Type B pancreatic cell (in vitro differentiated cells): ENCODE measurements at regions not wholly inside any gene's neighbourhood (a gene's known extent, or its start where the extent isn't known, plus 50 kb on each side); places are given as distances from the start of the nearest gene placed in this dataset.

ENCODE experiments used
- DNase-seq: peaks from one replicate; pipeline ENCODE4 v3.0.0; 2021; ENCODE audit warnings: mixed read lengths; ENCODE audit not compliant: unreplicated experiment; ENCODE audit errors: extremely low spot score
- H3K27ac Mint-ChIP-seq: 2 replicates; pipeline ENCODE4 v1.8.0; 2021; ENCODE audit warnings: mild to moderate bottlenecking, mixed read lengths
- H3K27me3 Mint-ChIP-seq: 2 replicates; pipeline ENCODE4 v1.8.0; 2021; ENCODE audit warnings: mixed read lengths
- H3K36me3 Mint-ChIP-seq: 2 replicates; pipeline ENCODE4 v1.8.0; 2021; ENCODE audit warnings: mixed read lengths
- H3K4me1 Mint-ChIP-seq: one replicate; pipeline ENCODE4 v1.8.0; 2021; ENCODE audit warnings: mixed read lengths; ENCODE audit not compliant: unreplicated experiment
- H3K4me3 Mint-ChIP-seq: 2 replicates; pipeline ENCODE4 v1.8.0; 2021; ENCODE audit warnings: mild to moderate bottlenecking, mixed read lengths
- H3K9me3 Mint-ChIP-seq: 2 replicates; pipeline ENCODE4 v1.8.0; 2021; ENCODE audit warnings: mixed read lengths
- CTCF ChIP-seq: fragments of 200-600 bp; sonication (generic); conservative IDR thresholded peaks from 2 replicates; pipeline ENCODE4 v1.5.0; 2021; ENCODE audit warnings: antibody characterized with exemption, mild to moderate bottlenecking

DNA sequence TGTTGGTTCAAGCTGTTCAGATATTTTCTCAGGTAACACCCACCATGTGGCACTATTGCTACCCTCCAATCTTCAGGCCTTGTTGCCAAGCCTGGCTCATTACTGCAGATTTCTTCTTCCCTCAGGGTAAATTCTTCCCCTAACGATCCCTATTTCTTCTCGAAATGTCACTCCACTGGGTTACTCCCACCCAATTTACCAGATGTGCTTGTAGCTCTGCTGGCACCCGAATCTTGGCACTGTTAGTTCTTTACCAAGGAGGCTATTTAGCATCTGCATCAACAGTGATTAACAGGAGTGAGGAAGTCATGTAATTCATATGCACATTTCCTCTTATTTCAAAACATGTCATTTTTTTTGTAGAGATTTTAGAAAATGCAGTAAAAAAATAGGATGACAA, 217.1 kb upstream of the CYRIA start:
- H3K36me3 Mint-ChIP-seq = no peaks in the 10 kb centered on the region
- H3K27ac Mint-ChIP-seq = no peak overlapping the region
- H3K9me3 Mint-ChIP-seq = no peaks in the 10 kb centered on the region
- no peak for DNase-seq
- H3K27me3 Mint-ChIP-seq = no peaks in the 10 kb centered on the region
- H3K4me3 Mint-ChIP-seq = no peak overlapping the region
- TF ChIP-seq CTCF = no peak
- no peaks in the 10 kb centered on the region for H3K4me1 Mint-ChIP-seq

- H3K27me3 Mint-ChIP-seq = no peaks in the 10 kb centered on the region
Observed at GRCh38 chr2:16881122-16881521, 215.5 kb upstream of the CYRIA start.

GRCh38 chr2:16871411-16871810, 205.8 kb upstream of the CYRIA start:
- H3K9me3 Mint-ChIP-seq = no peaks in the 10 kb centered on the region
- no peaks in the 10 kb centered on the region for H3K36me3 Mint-ChIP-seq
- no peak for TF ChIP-seq CTCF
- H3K27ac Mint-ChIP-seq = no peak overlapping the region
- H3K4me3 Mint-ChIP-seq = no peak overlapping the region
- DNase-seq = no peak
- no peaks in the 10 kb centered on the region for H3K27me3 Mint-ChIP-seq
- peaks cover 3% of the 10 kb centered on the region for H3K4me1 Mint-ChIP-seq

More at GRCh38 chr2:16881122-16881521, 215.5 kb upstream of the CYRIA start:
- no peak for TF ChIP-seq CTCF
- Mint-ChIP-seq H3K9me3 (no peaks in the 10 kb centered on the region), H3K36me3 (no peaks in the 10 kb centered on the region), H3K27ac (no peak overlapping the region), H3K4me1 (no peaks in the 10 kb centered on the region), H3K4me3 (no peak overlapping the region)
- DNase-seq = no peak

DNA sequence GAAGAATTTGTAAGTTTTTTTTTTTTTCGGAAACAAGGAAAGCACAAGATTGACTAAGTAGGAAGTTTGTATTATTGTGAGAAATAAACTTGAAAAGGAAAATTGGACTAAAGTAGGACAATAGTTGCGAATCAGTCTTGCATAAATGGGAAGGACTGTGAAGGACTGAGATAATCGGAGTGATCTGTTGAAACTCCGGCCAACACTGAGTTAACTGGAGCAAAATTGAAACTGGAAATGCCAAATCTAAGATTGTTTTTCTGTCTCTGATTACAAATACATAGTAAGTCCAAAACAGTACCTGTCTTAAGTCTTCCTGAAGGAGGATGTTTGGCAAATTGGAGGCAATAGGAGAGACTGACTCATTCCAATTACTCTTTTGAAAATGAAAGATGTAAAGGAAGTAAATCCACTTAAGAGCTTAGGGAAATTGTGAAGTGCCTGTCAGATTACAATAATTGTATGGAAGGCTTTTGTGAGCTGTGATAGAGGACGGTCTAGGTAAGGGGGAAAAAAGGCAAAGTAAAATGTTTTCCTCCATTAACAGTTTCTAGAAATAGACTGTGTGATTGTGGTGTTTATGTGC, 204.9 kb upstream of the CYRIA start:
- Mint-ChIP-seq H3K9me3 (no peaks in the 10 kb centered on the region), H3K4me1 (peaks cover 3% of the 10 kb centered on the region), H3K27me3 (no peaks in the 10 kb centered on the region), H3K36me3 (no peaks in the 10 kb centered on the region), H3K4me3 (no peak overlapping the region), H3K27ac (no peak overlapping the region)
- no peak for DNase-seq
- TF ChIP-seq CTCF = no peak

- no peak for DNase-seq
- Mint-ChIP-seq H3K4me3 (no peak overlapping the region), H3K36me3 (no peaks in the 10 kb centered on the region), H3K9me3 (no peaks in the 10 kb centered on the region), H3K27me3 (no peaks in the 10 kb centered on the region), H3K27ac (no peak overlapping the region), H3K4me1 (peaks cover 3% of the 10 kb centered on the region)
- TF ChIP-seq CTCF = no peak
Observed at GRCh38 chr2:16869711-16870110, 204.1 kb upstream of the CYRIA start.

DNA sequence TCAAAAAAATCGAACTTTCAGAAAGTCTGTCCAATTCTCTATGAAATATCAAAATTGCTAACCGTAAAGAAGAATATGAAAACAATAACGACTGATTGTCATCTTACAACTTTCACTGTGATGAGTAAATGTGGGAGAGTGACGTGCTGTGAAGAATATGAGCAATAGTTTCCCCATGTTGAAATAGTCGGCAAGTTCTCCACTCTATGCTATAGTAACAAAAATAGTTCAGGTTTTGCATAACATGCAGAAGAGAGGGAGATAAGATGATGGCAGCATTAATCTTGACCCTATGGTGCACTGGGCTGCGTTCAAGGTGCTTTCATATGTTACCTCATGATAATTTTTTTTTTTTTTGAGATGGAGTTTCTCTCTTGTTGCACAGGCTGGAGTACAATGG, 196.8 kb upstream of the CYRIA start:
- no peaks in the 10 kb centered on the region for H3K27me3 Mint-ChIP-seq
- H3K4me3 Mint-ChIP-seq = no peak overlapping the region

More for the DNA sequence above, 196.8 kb upstream of the CYRIA start:
- Mint-ChIP-seq H3K36me3 (no peaks in the 10 kb centered on the region), H3K9me3 (no peaks in the 10 kb centered on the region), H3K27ac (no peak overlapping the region), H3K4me1 (no peaks in the 10 kb centered on the region)
- no peak for DNase-seq
- TF ChIP-seq CTCF = no peak
